ENCODE measurements at regions not wholly inside any gene's neighbourhood (a gene's known extent, or its start where the extent isn't known, plus 50 kb on each side); places are given as distances from the start of the nearest gene placed in this dataset.

GRCh38 chr12:107495604-107496003 lies 190.0 kb upstream of the PWP1 start:
- TF ChIP-seq OSR1 (CRISPR knock-in tag; IDR thresholded peaks at IDR 0.05) = no peak
- no peak for TF ChIP-seq ISL1 (CRISPR knock-in tag; IDR thresholded peaks at IDR 0.05)
- no peak for TF ChIP-seq PPARA (CRISPR knock-in tag; IDR thresholded peaks at IDR 0.05; ENCODE audit: borderline replicate concordance)
- TF ChIP-seq, protein P1, sequence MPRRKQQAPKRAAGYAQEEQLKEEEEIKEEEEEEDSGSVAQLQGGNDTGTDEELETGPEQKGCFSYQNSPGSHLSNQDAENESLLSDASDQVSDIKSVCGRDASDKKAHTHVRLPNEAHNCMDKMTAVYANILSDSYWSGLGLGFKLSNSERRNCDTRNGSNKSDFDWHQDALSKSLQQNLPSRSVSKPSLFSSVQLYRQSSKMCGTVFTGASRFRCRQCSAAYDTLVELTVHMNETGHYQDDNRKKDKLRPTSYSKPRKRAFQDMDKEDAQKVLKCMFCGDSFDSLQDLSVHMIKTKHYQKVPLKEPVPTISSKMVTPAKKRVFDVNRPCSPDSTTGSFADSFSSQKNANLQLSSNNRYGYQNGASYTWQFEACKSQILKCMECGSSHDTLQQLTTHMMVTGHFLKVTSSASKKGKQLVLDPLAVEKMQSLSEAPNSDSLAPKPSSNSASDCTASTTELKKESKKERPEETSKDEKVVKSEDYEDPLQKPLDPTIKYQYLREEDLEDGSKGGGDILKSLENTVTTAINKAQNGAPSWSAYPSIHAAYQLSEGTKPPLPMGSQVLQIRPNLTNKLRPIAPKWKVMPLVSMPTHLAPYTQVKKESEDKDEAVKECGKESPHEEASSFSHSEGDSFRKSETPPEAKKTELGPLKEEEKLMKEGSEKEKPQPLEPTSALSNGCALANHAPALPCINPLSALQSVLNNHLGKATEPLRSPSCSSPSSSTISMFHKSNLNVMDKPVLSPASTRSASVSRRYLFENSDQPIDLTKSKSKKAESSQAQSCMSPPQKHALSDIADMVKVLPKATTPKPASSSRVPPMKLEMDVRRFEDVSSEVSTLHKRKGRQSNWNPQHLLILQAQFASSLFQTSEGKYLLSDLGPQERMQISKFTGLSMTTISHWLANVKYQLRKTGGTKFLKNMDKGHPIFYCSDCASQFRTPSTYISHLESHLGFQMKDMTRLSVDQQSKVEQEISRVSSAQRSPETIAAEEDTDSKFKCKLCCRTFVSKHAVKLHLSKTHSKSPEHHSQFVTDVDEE (CRISPR knock-in tag; IDR thresholded peaks at IDR 0.05) = no peak
- TF ChIP-seq GLIS3 (CRISPR knock-in tag; IDR thresholded peaks at IDR 0.05) = no peak
- no peak for TF ChIP-seq ZNF8 (CRISPR knock-in tag; IDR thresholded peaks at IDR 0.05)
- TF ChIP-seq ZC3H10 (CRISPR knock-in tag; IDR thresholded peaks at IDR 0.05) = no peak
- TF ChIP-seq ZFP30 (CRISPR knock-in tag; IDR thresholded peaks at IDR 0.05) = no peak
- no peak for TF ChIP-seq ARNTL (CRISPR knock-in tag; IDR thresholded peaks at IDR 0.05; ENCODE audit: borderline replicate concordance, low read depth)
- TF ChIP-seq BACH2 (CRISPR knock-in tag; IDR thresholded peaks at IDR 0.05; ENCODE audit: borderline replicate concordance) = no peak
- no peak for TF ChIP-seq TOX (CRISPR knock-in tag; IDR thresholded peaks at IDR 0.05; ENCODE audit: borderline replicate concordance)
- TF ChIP-seq, protein P2, sequence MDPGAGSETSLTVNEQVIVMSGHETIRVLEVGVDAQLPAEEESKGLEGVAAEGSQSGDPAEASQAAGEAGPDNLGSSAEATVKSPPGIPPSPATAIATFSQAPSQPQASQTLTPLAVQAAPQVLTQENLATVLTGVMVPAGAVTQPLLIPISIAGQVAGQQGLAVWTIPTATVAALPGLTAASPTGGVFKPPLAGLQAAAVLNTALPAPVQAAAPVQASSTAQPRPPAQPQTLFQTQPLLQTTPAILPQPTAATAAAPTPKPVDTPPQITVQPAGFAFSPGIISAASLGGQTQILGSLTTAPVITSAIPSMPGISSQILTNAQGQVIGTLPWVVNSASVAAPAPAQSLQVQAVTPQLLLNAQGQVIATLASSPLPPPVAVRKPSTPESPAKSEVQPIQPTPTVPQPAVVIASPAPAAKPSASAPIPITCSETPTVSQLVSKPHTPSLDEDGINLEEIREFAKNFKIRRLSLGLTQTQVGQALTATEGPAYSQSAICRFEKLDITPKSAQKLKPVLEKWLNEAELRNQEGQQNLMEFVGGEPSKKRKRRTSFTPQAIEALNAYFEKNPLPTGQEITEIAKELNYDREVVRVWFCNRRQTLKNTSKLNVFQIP (CRISPR knock-in tag; IDR thresholded peaks at IDR 0.05; ENCODE audit: borderline replicate concordance, low read depth) = no peak
- TF ChIP-seq SNAI2 (CRISPR knock-in tag; IDR thresholded peaks at IDR 0.05) = no peak
- TF ChIP-seq ZFP3 (CRISPR knock-in tag; IDR thresholded peaks at IDR 0.05) = no peak
- no peak for TF ChIP-seq RARB (CRISPR knock-in tag; IDR thresholded peaks at IDR 0.05)
- TF ChIP-seq ESRRG (CRISPR knock-in tag; IDR thresholded peaks at IDR 0.05) = no peak
- TF ChIP-seq, protein P3, sequence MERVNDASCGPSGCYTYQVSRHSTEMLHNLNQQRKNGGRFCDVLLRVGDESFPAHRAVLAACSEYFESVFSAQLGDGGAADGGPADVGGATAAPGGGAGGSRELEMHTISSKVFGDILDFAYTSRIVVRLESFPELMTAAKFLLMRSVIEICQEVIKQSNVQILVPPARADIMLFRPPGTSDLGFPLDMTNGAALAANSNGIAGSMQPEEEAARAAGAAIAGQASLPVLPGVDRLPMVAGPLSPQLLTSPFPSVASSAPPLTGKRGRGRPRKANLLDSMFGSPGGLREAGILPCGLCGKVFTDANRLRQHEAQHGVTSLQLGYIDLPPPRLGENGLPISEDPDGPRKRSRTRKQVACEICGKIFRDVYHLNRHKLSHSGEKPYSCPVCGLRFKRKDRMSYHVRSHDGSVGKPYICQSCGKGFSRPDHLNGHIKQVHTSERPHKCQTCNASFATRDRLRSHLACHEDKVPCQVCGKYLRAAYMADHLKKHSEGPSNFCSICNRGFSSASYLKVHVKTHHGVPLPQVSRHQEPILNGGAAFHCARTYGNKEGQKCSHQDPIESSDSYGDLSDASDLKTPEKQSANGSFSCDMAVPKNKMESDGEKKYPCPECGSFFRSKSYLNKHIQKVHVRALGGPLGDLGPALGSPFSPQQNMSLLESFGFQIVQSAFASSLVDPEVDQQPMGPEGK (CRISPR knock-in tag; IDR thresholded peaks at IDR 0.05; ENCODE audit: borderline replicate concordance) = no peak
- no peak for TF ChIP-seq CREB5 (CRISPR knock-in tag; IDR thresholded peaks at IDR 0.05; ENCODE audit: low read depth)
- no peak for ATAC-seq

DNA sequence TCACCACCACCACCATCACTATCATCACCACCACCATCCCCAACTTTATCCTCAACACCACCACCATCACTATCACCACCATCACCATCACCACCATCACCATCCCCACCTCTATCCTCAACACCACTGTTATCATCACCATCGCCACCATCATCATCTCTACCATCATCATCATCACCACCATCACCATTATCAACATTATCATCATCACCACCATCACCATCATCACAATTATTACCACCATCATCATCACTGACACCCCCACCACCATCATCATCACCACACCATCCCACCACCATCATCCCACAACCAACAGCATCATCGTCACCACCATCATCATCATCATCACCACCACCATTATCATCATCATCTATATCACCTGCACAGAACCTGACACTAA lies 188.4 kb upstream of the PWP1 start:
- TF ChIP-seq, protein P3 (CRISPR knock-in tag; IDR thresholded peaks at IDR 0.05; ENCODE audit: borderline replicate concordance) = no peak
- TF ChIP-seq CSDC2 (CRISPR knock-in tag; IDR thresholded peaks at IDR 0.05) = no peak
- no peak for TF ChIP-seq ISL1 (CRISPR knock-in tag; IDR thresholded peaks at IDR 0.05)
- TF ChIP-seq, protein P2 (CRISPR knock-in tag; IDR thresholded peaks at IDR 0.05; ENCODE audit: borderline replicate concordance, low read depth) = no peak
- no peak for TF ChIP-seq ZFP30 (CRISPR knock-in tag; IDR thresholded peaks at IDR 0.05)
- ATAC-seq = no peak

- TF ChIP-seq, protein P3 (CRISPR knock-in tag; IDR thresholded peaks at IDR 0.05; ENCODE audit: borderline replicate concordance) = no peak
- TF ChIP-seq ZFP30 (CRISPR knock-in tag; IDR thresholded peaks at IDR 0.05) = no peak
- no peak for TF ChIP-seq ZC3H10 (CRISPR knock-in tag; IDR thresholded peaks at IDR 0.05)
- TF ChIP-seq TCF4 (CRISPR knock-in tag; IDR thresholded peaks at IDR 0.05; ENCODE audit: borderline replicate concordance) = no peak
- ATAC-seq = no peak
These were observed 185.3 kb upstream of the PWP1 start for GRCh38 chr12:107500307-107500706.
